RPMI7951 (cell line): ENCODE measurements at regions not wholly inside any gene's neighbourhood (a gene's known extent, or its start where the extent isn't known, plus 50 kb on each side); places are given as distances from the start of the nearest gene placed in this dataset.

Source experiments
- DNase-seq: peaks from one replicate; pipeline ENCODE4 v3.0.0-alpha.2; 2012; ENCODE audit warnings: low read depth

GRCh38 chr6:19324376-19324775 is 512.8 kb upstream of the ID4 start:
- no peak for DNase-seq

DNA sequence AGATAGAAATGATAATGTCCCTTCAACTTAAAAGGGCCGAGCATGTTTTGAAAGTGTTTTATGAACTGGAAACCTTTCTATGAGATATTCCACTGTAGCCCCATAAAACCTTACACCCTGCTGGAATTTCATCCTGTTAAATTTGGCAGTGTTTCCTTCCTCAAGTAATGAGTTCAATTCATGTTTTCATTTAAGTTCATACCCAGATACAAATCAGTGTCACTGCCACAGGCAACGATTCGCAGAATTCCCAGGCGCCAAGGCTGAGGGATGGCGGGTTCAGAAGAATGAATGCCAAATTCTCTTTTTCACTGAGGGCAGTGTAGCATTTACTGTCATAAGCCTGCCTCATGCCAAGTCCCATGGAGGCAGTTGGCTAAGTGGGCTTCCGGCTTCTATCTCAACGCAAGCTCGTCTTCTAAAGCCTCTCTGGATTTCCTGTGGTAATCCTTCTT is 511.8 kb upstream of the ID4 start:
- DNase-seq, result no peak

- no peak for DNase-seq
Measured at GRCh38 chr6:19327241-19327640, 509.9 kb upstream of the ID4 start.

- DNase-seq, result no peak
Measured at GRCh38 chr6:19327661-19328060, 509.5 kb upstream of the ID4 start.

- DNase-seq, result no peak
Measured at GRCh38 chr6:19329078-19329477, 508.1 kb upstream of the ID4 start.

DNA sequence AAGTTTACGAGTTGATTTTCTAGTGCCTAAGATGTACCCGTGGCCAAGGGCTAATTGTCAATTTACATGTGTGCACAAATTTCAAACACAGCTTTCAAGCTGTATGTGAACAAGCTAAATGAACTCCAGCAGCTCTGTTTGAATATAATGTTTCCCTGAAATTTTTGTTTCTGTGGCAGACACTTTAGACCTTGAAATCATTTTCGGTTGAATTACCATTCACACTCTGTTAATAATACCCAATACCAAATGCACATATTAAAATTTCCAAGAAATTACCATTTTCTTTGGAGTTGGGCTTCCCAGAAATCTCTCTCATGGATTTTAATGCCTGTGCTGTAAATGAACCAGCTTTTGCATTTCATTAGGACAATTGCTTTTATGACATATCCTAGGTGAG is 506.1 kb upstream of the ID4 start:
- DNase-seq, result no peak

GRCh38 chr6:19332806-19333460 is 504.2 kb upstream of the ID4 start:
- no peak for DNase-seq

- DNase-seq, result no peak
Measured at GRCh38 chr6:19333936-19334335, 503.2 kb upstream of the ID4 start.

DNA sequence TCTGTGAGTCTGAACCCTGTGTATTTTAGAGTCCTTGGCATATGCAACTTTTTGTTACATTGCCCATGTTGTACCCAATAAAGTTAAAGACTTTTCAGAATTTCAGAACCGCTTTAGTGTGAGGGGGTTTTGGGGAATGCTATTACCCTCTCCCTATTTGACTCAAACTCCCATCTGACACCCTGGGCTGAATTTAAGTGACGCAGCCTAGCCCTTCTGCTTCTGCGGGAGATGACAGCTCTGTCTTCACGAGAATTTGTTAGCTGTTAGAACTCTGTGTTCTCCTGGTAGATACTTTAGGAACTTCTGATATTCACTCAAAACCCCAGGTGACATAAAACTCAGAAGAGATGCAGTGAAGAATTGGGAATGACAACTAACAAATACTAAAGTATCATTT is 500.6 kb upstream of the ID4 start:
- DNase-seq, result no peak

DNA sequence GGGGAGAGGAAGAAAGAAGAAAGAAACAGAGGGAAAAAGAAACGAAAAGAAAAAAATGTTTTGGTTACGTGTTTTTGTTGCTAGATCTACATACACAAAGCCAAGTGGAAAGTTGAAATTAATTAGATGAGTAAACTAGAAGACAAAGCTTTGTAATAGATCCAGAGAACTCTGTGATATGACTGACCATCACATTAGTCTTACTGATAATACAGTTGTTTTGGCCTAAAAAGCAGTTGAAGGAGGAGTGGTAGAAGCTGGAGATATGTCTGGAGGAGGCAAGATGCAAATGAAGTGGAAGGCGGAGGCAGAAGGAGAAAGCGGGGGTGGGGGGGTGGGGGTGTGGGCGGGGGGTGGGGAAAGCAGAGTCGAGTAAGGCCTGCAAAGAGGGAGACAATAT is 500.1 kb upstream of the ID4 start:
- no peak for DNase-seq

DNA sequence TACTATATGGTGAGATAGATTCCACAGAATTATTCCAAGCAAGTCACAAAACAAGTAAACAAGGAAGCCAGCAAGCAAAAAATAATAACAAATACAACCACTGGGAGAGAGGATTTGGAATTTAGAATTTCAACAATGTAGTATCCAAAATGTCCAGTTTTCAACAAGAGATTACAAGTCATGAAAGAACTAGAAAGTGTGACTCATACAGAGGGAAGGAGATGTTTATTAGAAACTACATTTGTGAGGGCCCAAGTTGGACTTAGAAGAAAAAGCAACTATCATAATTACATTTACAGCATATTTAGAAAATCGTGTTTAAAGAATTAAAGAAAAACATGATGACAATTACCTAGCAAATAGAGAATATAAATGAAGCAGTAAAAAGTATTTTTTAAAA is 494.6 kb upstream of the ID4 start:
- DNase-seq, result no peak

DNA sequence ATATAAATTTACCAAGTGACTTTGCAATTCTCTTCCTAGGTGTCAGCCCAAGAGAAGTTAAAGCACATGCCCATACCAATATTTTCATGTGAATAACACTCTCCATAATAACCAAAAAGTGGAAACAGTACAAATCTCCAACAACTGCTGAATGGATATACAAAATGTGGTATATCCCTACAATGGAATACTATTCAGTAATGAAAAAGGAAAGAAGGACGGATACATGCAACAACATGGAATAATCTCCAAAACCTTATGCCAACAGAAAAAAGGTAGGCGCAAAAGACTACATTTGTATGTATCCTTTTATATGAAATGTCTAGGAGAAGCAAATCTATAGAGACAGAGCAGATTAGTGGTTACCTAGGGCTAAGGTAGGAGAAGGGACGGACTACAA is 487.7 kb upstream of the ID4 start:
- DNase-seq, result no peak

DNA sequence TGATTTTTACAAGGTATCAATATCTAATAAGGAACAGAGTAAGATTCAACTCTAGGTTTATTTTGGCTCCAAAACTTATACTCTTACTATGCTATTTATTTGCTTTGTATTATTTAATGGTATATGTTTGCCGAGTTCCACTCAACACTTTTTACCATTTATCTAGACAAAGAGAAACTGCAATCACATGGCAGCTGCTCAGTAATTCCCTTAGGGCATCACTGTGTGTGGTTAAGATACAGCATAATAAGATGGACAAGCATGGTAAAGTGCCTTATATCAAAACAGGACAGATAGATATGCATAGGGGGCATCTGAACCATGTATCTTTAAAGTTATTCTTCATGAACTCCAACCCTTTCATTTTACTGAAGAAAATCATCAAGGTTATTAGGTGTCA is 483.0 kb upstream of the ID4 start:
- DNase-seq, result no peak

DNA sequence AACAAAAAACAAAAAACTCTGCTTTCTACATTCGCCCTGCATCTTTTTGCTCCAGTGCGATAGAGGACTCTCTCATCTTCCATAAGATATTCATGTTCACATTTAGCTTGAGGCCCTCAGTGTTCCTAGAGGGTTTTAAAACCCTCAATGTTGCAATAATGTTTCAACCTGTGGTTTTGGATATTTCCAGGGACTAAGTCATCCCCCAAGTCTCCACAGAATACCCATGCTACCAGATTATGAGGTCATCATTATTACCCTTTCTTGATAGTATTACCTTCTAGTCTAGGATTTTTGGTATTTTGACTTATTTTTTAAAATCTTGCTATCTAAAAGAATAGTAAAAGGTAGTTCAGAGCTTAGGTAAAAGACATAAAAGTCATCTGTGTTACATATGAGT is 480.5 kb upstream of the ID4 start:
- DNase-seq, result no peak

- no peak for DNase-seq
Measured at GRCh38 chr6:19362396-19362795, 474.8 kb upstream of the ID4 start.

DNA sequence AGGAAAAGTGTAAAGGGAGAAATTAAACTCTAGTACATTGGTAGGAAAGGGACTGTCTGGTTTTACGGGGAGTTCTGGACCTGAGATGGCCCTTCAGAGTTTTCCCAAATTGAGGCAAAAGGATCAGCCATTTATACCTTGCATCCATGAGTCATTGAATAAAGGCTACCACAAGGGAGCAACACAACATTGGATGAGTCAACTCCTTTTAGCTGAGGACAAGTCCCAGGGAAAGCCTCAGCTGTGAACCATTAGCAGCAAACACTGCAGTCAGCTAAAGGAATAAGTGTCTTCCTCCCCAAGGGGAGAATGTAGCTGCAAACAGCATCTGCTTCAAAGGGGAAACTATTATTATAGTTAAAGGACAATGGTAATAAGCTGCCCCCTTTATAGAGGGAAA is 468.7 kb upstream of the ID4 start:
- no peak for DNase-seq

DNA sequence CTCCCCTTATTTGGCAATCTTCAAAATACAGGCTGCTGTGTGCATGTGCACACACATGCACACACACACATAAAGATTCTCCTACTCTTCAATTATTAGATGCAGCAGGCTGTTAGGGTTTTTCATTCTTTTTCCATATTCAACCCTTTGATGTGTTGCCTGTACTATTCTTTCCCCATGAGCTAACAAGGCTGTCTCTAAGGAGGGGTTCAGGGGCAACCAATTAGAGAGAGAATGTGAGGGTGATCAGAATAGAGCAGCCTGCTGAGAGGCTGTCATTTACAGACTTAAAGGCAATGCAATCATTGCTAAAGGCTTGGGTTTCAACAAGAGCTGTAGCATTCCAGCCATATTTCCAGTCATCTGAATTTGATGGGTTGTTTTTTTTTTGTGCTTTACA is 467.4 kb upstream of the ID4 start:
- no peak for DNase-seq

- DNase-seq, result no peak
Measured at GRCh38 chr6:19370831-19371230, 466.3 kb upstream of the ID4 start.

DNA sequence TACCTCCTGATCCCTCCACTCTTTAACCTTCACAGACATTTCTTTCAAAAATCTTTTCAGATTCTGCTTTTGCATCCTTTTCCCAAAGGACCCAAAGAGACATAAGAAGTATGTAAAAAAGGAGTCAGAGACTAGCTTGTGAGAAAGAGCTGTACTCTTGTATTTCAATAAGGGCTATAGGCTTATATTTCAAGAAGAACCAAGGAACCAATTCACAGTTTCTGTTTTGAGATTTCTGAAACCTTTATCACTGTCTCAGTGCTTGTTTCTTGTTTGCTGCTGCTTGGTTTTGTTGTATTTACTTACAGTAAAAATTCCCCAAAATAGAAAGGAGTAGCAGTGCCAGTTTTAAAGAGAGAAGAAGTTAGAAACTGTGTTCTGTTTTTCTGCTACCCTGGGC is 461.6 kb upstream of the ID4 start:
- DNase-seq, result no peak

DNA sequence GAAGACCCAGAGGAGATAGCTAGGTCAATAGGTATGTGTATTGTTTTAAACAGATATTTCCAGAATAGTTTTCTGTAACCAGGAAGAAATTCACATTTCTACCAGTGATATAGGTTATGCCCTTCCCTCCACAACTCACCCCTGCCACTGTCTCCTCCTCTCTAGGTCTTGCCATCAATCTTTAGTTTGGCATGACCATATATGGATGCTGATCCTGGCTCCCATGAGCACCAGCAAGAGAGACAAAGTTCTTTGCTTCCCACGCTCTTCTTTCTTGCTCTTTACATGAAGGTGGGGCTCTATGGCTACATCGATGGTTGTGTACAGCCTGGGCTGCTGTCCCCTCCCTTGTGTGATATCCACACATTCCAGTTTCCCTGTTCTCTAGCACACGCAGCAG is 459.4 kb upstream of the ID4 start:
- no peak for DNase-seq

DNA sequence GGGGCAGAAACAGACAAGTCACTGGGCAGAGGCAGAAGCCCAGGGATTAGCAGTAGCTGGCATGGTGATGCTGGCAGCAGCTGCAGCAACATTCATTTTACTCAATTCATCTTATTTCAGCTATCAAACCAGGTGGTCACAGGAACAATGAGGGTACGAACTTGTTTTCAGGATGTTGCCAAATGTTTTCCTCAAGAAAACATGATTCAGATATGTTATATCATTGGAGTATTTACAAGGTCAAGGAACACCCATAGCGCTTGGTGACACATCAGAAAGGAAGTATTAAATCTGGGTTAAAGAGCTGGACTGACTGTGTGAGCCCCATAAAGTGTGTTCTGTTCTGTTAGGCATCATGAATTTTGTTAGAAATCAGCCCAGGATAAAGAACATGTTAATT is 456.9 kb upstream of the ID4 start:
- no peak for DNase-seq

- DNase-seq, result no peak
Measured at GRCh38 chr6:19382676-19383075, 454.5 kb upstream of the ID4 start.

- no peak for DNase-seq
Measured at GRCh38 chr6:19391926-19392325, 445.2 kb upstream of the ID4 start.

DNA sequence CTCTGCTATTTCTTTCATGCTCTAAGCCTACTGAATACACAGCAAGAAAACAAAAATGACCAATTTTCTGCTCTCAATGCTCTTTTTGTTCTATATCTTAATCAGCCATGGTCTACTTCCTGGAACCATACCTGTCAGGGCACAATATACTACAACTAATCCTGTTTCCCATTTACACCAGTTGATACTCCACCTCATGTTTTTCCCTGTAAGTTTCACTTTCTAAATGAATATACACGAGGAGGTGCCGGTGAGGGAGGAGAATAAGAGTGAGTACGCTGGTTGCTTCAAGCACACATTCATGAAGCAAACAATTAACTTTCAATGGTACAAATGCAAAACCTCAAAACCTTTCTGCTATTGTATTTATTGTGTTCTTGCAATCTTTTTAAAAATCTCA is 443.1 kb upstream of the ID4 start:
- no peak for DNase-seq

GRCh38 chr6:19394687-19395086 is 442.5 kb upstream of the ID4 start:
- no peak for DNase-seq
